ENCODE measurements at regions not wholly inside any gene's neighbourhood (a gene's known extent, or its start where the extent isn't known, plus 50 kb on each side); places are given as distances from the start of the nearest gene placed in this dataset.

GRCh38 chr1:93732514-93732913, 50.9 kb upstream of the BCAR3 start:
- H3K36me3 ChIP-seq (ENCODE audit: control insufficient read depth, insufficient read depth, low read length) = no peaks in the 10 kb centered on the region
- DNase-seq (ENCODE audit: low read depth) = no peak
- H3K27me3 ChIP-seq (ENCODE audit: control insufficient read depth, insufficient read depth, low read length) = no peaks in the 10 kb centered on the region
- H3K4me3 ChIP-seq (ENCODE audit: low read depth, low read length) = no peak overlapping the region
- no peak for TF ChIP-seq CTCF (IDR thresholded peaks at IDR 0.05; ENCODE audit: insufficient read depth, low read length, poor library complexity, severe bottlenecking)
